Upper lobe of right lung (tissue), 1 donor: ENCODE measurements at regions not wholly inside any gene's neighbourhood (a gene's known extent, or its start where the extent isn't known, plus 50 kb on each side); places are given as distances from the start of the nearest gene placed in this dataset.

ENCODE experiments used
- ATAC-seq: fragments of 200-7000 bp; cut with Tn5 transposase; one replicate; pipeline ENCODE4 v1.9.1; 2020; ENCODE audit warnings: mild to moderate bottlenecking, moderate library complexity
- DNase-seq: peaks from one replicate; pipeline ENCODE4 v3.0.0-alpha.2; 2020
- H3K27ac ChIP-seq: fragments of 200-600 bp; one replicate; pipeline ENCODE4 v1.8.0; 2022
- H3K27me3 ChIP-seq: fragments of 200-600 bp; one replicate; pipeline ENCODE4 v1.8.0; 2022; ENCODE audit warnings: mild to moderate bottlenecking
- H3K36me3 ChIP-seq: fragments of 200-600 bp; one replicate; pipeline ENCODE4 v1.8.0; 2022
- H3K4me1 ChIP-seq: fragments of 200-600 bp; one replicate; pipeline ENCODE4 v1.8.0; 2022
- H3K4me3 ChIP-seq: fragments of 200-600 bp; one replicate; pipeline ENCODE4 v1.8.0; 2022; ENCODE audit warnings: mild to moderate bottlenecking
- H3K9me3 ChIP-seq: fragments of 200-600 bp; one replicate; pipeline ENCODE4 v1.8.0; 2022
- intact Hi-C: fragments of 100-400 bp; cut with DNase I; formaldehyde crosslinking; loops from one replicate; pipeline ENCODE4 v1.11.0; 2022
- TF ChIP-seq, protein P1 (sequence below): fragments of 200-600 bp; IDR thresholded peaks from one replicate; pipeline ENCODE4 v1.8.0; 2022; ENCODE audit warnings: antibody characterized with exemption
- donor health status: DM: no; HTN: yes; CAD: no; lungs with severe emphysema.

DNA sequence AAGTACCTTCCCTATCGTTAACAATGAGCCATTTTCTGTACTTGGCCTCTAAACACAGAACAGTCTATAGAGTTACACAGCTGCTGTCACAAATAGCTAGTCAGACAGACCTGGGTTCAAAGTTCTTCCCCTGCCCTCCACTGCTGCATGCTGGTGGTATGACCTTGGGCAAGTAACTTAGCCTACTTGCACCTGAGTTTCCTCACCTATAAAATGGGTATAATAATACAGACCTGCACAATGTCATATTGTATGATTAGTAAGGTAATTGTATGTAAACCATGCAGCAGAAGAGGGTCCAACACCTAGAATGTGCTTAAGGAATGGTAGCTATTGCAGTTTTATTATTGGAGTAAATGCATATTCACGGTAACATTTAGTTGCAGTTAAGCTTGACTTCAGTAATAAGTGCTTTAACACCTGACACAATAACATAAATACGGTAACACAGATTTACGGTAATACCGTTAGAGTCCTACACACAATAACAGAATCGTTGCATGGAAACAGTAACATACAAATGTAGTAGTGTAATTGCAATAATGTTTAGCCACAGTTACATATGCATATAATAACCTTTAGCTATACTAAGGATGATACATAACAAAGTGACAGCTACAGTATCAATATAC lies 193.3 kb upstream of the CSF3R start:
- ATAC-seq (no peak), DNase-seq (no peak)
- Histone ChIP-seq H3K27me3 (peaks cover 36% of the 10 kb centered on the region), H3K4me3 (no peak overlapping the region), H3K9me3 (no peaks in the 10 kb centered on the region), H3K27ac (no peak overlapping the region), H3K36me3 (no peaks in the 10 kb centered on the region), H3K4me1 (no peaks in the 10 kb centered on the region)
- TF ChIP-seq, protein P1, sequence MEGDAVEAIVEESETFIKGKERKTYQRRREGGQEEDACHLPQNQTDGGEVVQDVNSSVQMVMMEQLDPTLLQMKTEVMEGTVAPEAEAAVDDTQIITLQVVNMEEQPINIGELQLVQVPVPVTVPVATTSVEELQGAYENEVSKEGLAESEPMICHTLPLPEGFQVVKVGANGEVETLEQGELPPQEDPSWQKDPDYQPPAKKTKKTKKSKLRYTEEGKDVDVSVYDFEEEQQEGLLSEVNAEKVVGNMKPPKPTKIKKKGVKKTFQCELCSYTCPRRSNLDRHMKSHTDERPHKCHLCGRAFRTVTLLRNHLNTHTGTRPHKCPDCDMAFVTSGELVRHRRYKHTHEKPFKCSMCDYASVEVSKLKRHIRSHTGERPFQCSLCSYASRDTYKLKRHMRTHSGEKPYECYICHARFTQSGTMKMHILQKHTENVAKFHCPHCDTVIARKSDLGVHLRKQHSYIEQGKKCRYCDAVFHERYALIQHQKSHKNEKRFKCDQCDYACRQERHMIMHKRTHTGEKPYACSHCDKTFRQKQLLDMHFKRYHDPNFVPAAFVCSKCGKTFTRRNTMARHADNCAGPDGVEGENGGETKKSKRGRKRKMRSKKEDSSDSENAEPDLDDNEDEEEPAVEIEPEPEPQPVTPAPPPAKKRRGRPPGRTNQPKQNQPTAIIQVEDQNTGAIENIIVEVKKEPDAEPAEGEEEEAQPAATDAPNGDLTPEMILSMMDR, result no peak
- intact Hi-C loops, result no loop called here

- TF ChIP-seq, protein P1, result no peak
- ATAC-seq, result no peak
- intact Hi-C loops, result no loop called here
- no peaks in the 10 kb centered on the region for H3K4me1 ChIP-seq
- H3K4me3 ChIP-seq, result no peak overlapping the region
- no peak overlapping the region for H3K27ac ChIP-seq
- DNase-seq, result no peak
- no peaks in the 10 kb centered on the region for H3K36me3 ChIP-seq
- peaks cover 36% of the 10 kb centered on the region for H3K27me3 ChIP-seq
- H3K9me3 ChIP-seq, result no peaks in the 10 kb centered on the region
Measured at GRCh38 chr1:36675106-36675505, 192.4 kb upstream of the CSF3R start.

DNA sequence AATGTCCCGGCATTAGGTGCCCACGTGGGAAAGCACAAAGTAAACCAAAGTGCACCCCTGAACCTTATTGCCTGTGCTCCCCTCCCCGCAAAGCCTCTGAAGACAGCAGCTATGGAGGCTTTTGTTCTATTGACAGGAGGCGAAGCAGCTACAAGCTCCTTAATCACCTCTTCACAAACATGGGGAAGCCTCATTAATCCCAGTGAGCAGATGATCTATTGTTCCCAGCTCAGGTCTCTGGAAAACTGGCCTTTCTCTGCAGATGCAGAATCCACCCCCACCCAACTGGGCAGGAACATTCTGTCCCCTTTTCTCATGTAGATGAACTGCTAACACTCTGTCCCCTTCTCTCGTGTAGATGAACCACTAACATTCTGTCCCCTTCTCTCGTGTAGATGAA lies 190.5 kb upstream of the CSF3R start:
- intact Hi-C loops, result no loop called here
- ATAC-seq, result no peak
- H3K4me1 ChIP-seq, result no peaks in the 10 kb centered on the region
- DNase-seq, result no peak
- TF ChIP-seq, protein P1, result no peak
- H3K27me3 ChIP-seq, result peaks cover 44% of the 10 kb centered on the region
- no peaks in the 10 kb centered on the region for H3K36me3 ChIP-seq
- H3K9me3 ChIP-seq, result no peaks in the 10 kb centered on the region
- H3K27ac ChIP-seq, result no peak overlapping the region
- no peak overlapping the region for H3K4me3 ChIP-seq

- ATAC-seq (no peak), DNase-seq (no peak)
- no peak overlapping the region for H3K4me3 ChIP-seq
- H3K27ac ChIP-seq, result no peak overlapping the region
- H3K9me3 ChIP-seq, result no peaks in the 10 kb centered on the region
- TF ChIP-seq, protein P1, result no peak
- no peaks in the 10 kb centered on the region for H3K4me1 ChIP-seq
- intact Hi-C loops, result no loop called here
- peaks cover 31% of the 10 kb centered on the region for H3K27me3 ChIP-seq
- no peaks in the 10 kb centered on the region for H3K36me3 ChIP-seq
Measured at GRCh38 chr1:36669262-36669661, 186.5 kb upstream of the CSF3R start.

- ATAC-seq (no peak), DNase-seq (no peak)
- H3K27me3 ChIP-seq, result peaks cover 19% of the 10 kb centered on the region
- no peak overlapping the region for H3K27ac ChIP-seq
- intact Hi-C loops, result no loop called here
- no peak overlapping the region for H3K4me3 ChIP-seq
- no peaks in the 10 kb centered on the region for H3K4me1 ChIP-seq
- no peaks in the 10 kb centered on the region for H3K9me3 ChIP-seq
- TF ChIP-seq, protein P1, result no peak
- H3K36me3 ChIP-seq, result no peaks in the 10 kb centered on the region
Measured at GRCh38 chr1:36667836-36668235, 185.1 kb upstream of the CSF3R start.

- peaks cover 13% of the 10 kb centered on the region for H3K27me3 ChIP-seq
- ATAC-seq (no peak), DNase-seq (no peak)
- no peaks in the 10 kb centered on the region for H3K9me3 ChIP-seq
- TF ChIP-seq, protein P1, result no peak
- H3K4me3 ChIP-seq, result no peak overlapping the region
- H3K27ac ChIP-seq, result no peak overlapping the region
- no peaks in the 10 kb centered on the region for H3K4me1 ChIP-seq
- no peaks in the 10 kb centered on the region for H3K36me3 ChIP-seq
- intact Hi-C loops, result no loop called here
Measured at GRCh38 chr1:36667256-36667655, 184.5 kb upstream of the CSF3R start.
